HUES6 (cell line): ENCODE measurements at regions not wholly inside any gene's neighbourhood (a gene's known extent, or its start where the extent isn't known, plus 50 kb on each side); places are given as distances from the start of the nearest gene placed in this dataset.
"Not testable (repeated sequence)": the region's sequence is repeated elsewhere in the genome, so short reads cannot be mapped to it uniquely, and the experiment has no call there.

Source experiments
- H3K27ac ChIP-seq: 2 replicates; pipeline ENCODE4 v1.7.0; 2013; ENCODE audit warnings: low read depth, mild to moderate bottlenecking, low read length, inconsistent platforms
- H3K27me3 ChIP-seq: 2 replicates; pipeline ENCODE4 v1.6.1; 2013; ENCODE audit warnings: low read length; ENCODE audit not compliant: control insufficient read depth, insufficient read depth
- H3K36me3 ChIP-seq: 2 replicates; pipeline ENCODE4 v1.6.1; 2013; ENCODE audit warnings: low read length; ENCODE audit not compliant: control insufficient read depth, insufficient read depth
- H3K4me1 ChIP-seq: 2 replicates; pipeline ENCODE4 v1.6.1; 2013; ENCODE audit warnings: low read length; ENCODE audit not compliant: control insufficient read depth, insufficient read depth
- H3K4me3 ChIP-seq: 2 replicates; pipeline ENCODE4 v1.5.1; 2013; ENCODE audit warnings: low read depth, low read length
- H3K9ac ChIP-seq: one replicate; pipeline ENCODE4 v1.6.1; 2013; ENCODE audit warnings: mild to moderate bottlenecking, low read length
- H3K9me3 ChIP-seq: 2 replicates; pipeline ENCODE4 v1.6.1; 2013; ENCODE audit warnings: low read depth, low read length; ENCODE audit not compliant: control insufficient read depth, insufficient read depth

GRCh38 chrX:39434671-39435070, 633.4 kb downstream of the MID1IP1 start:
- not testable (repeated sequence) for H3K9me3 ChIP-seq, H3K36me3 ChIP-seq, H3K9ac ChIP-seq, H3K27ac ChIP-seq, H3K4me3 ChIP-seq, H3K4me1 ChIP-seq, H3K27me3 ChIP-seq

DNA sequence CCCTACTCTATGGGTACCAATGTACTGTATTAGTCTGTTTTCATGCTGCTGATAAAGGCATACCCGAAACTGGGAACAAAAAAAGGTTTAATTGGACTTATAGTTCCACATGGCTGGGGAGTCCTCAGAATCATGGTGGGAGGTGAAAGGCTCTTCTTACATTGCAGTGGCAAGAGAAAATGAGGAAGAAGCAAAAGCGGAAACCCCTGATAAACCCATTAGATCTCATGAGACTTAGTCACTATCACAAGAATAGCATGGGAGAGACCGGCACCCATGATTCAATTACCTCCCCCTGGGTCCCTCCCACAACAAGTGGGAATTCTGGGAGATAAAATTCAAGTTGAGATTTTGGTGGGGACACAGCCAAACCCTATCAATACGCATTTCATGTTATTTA, 635.3 kb downstream of the MID1IP1 start:
- H3K4me1 ChIP-seq: peaks cover 14% of the 10 kb centered on the region; the same call in 1 of the 2 replicates
- not testable (repeated sequence) for H3K27me3 ChIP-seq, H3K9ac ChIP-seq, H3K4me3 ChIP-seq, H3K9me3 ChIP-seq, H3K36me3 ChIP-seq, H3K27ac ChIP-seq

- Histone ChIP-seq H3K9me3 (peaks cover 4% of the 10 kb centered on the region), H3K4me1 (peaks cover 14% of the 10 kb centered on the region; the same call in 1 of the 2 replicates), H3K4me3 (no peak overlapping the region), H3K27ac (no peak overlapping the region), H3K27me3 (no peaks in the 10 kb centered on the region), H3K36me3 (no peaks in the 10 kb centered on the region), H3K9ac (no peak overlapping the region)
Observed at GRCh38 chrX:39437670-39438441, 636.6 kb downstream of the MID1IP1 start.

GRCh38 chrX:39438603-39439602, 637.6 kb downstream of the MID1IP1 start:
- Histone ChIP-seq H3K9me3 (peaks cover 7% of the 10 kb centered on the region), H3K36me3 (no peaks in the 10 kb centered on the region)

DNA sequence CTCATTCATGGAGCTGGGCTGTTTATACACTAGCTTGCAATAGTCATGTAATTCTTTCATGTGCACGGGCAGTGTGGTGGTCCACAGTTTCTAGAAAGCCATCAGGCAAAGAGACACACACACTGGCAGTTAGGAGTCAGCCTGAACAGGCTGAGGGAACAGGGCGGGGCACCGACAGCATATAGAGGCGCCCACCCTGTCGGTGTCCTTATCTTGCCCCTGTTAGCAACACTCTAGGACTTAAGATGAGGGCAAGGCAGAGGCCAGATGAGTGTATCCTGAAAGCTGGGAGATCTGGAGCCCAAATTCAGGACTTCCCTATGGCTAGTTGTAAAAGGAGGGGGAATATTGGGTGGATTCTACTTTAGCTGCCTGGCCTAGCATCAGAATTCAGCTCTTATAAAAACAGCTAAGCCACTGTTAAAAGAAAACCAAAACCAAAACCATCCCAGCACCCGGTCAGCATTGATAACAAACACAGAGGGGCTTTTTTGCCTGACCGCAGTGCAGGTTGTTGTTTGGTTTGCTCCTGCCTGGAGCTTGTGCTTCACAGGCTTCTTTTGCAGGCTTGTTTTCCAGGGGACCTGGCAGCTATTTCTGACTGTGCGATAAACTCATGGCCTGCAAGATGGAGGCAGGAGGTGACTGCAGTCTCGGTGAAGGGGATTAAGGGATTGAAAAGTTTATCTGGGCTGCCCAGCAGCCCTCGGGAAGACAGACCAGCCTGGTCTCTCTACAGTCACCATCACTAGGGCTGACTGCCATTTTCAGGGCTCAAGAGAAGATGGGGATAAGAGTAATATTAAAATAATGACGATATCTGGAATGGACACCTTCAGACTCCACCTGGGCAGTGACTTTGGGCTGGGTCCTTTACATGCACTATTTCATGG, 638.9 kb downstream of the MID1IP1 start:
- Histone ChIP-seq H3K27me3 (no peaks in the 10 kb centered on the region), H3K9ac (no peak overlapping the region), H3K4me1 (peaks cover 14% of the 10 kb centered on the region; the same call in 1 of the 2 replicates), H3K9me3 (peaks cover 8% of the 10 kb centered on the region), H3K27ac (no peak overlapping the region), H3K4me3 (no peak overlapping the region), H3K36me3 (no peaks in the 10 kb centered on the region)

More at GRCh38 chrX:39438603-39439602, 637.6 kb downstream of the MID1IP1 start:
- Histone ChIP-seq H3K27ac (no peak overlapping the region), H3K4me3 (no peak overlapping the region), H3K27me3 (no peaks in the 10 kb centered on the region), H3K9ac (no peak overlapping the region), H3K4me1 (peaks cover 14% of the 10 kb centered on the region; the same call in 1 of the 2 replicates)

- no peaks in the 10 kb centered on the region for H3K36me3 ChIP-seq
Observed at GRCh38 chrX:39440799-39441284, 639.6 kb downstream of the MID1IP1 start.

DNA sequence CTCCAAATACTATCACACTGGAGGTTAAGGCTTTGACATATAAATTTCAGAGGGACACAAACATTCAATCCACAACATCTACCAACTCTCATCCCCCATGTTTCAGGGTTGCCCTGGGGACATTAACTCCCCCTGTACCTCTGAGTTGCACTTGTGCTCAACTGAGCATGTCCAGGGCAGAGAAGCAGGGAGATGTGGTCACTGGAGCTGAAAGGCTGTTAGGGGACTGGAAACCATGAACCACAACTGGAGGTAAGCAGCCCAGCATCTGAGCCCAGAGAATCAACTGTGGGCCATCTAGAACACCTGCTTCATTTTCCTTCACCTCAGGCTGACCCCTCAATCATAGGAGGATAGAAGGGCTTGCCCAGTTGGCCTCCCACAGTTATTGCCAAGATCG, 641.1 kb downstream of the MID1IP1 start:
- Histone ChIP-seq H3K4me1 (peaks cover 14% of the 10 kb centered on the region; the same call in 1 of the 2 replicates), H3K9ac (no peak overlapping the region), H3K27ac (no peak overlapping the region), H3K27me3 (no peaks in the 10 kb centered on the region), H3K36me3 (no peaks in the 10 kb centered on the region), H3K4me3 (no peak overlapping the region), H3K9me3 (peaks cover 4% of the 10 kb centered on the region; the same call in 1 of the 2 replicates)

More at GRCh38 chrX:39440799-39441284, 639.6 kb downstream of the MID1IP1 start:
- no peaks in the 10 kb centered on the region for H3K27me3 ChIP-seq
- H3K4me1 ChIP-seq: peaks cover 14% of the 10 kb centered on the region; the same call in 1 of the 2 replicates
- no peak overlapping the region for H3K9ac ChIP-seq
- peaks cover 8% of the 10 kb centered on the region for H3K9me3 ChIP-seq
- no peak overlapping the region for H3K27ac ChIP-seq
- no peak overlapping the region for H3K4me3 ChIP-seq

- Histone ChIP-seq H3K27ac (no peak overlapping the region), H3K27me3 (no peaks in the 10 kb centered on the region), H3K4me1 (peaks cover 14% of the 10 kb centered on the region; the same call in 1 of the 2 replicates)
Observed at GRCh38 chrX:39443240-39443639, 642.0 kb downstream of the MID1IP1 start.

GRCh38 chrX:39445336-39445735, 644.1 kb downstream of the MID1IP1 start:
- Histone ChIP-seq H3K4me1 (peaks cover 11% of the 10 kb centered on the region; the same call in 1 of the 2 replicates), H3K27me3 (no peaks in the 10 kb centered on the region), H3K4me3 (no peak overlapping the region), H3K9ac (no peak overlapping the region), H3K9me3 (peaks cover 4% of the 10 kb centered on the region; the same call in 1 of the 2 replicates), H3K27ac (no peak overlapping the region), H3K36me3 (no peaks in the 10 kb centered on the region)

More at GRCh38 chrX:39443240-39443639, 642.0 kb downstream of the MID1IP1 start:
- Histone ChIP-seq H3K36me3 (no peaks in the 10 kb centered on the region), H3K9me3 (peaks cover 4% of the 10 kb centered on the region; the same call in 1 of the 2 replicates), H3K4me3 (no peak overlapping the region), H3K9ac (no peak overlapping the region)

- Histone ChIP-seq H3K27me3 (no peaks in the 10 kb centered on the region), H3K4me1 (peaks cover 12% of the 10 kb centered on the region; the same call in 1 of the 2 replicates), H3K4me3 (no peak overlapping the region), H3K9me3 (no peaks in the 10 kb centered on the region; the same call in 1 of the 2 replicates), H3K27ac (no peak overlapping the region), H3K9ac (no peak overlapping the region), H3K36me3 (no peaks in the 10 kb centered on the region)
Observed at GRCh38 chrX:39449352-39449751, 648.1 kb downstream of the MID1IP1 start.
